WTC11 (cell line): ENCODE measurements at regions not wholly inside any gene's neighbourhood (a gene's known extent, or its start where the extent isn't known, plus 50 kb on each side); places are given as distances from the start of the nearest gene placed in this dataset.
"Not testable (repeated sequence)": the region's sequence is repeated elsewhere in the genome, so short reads cannot be mapped to it uniquely, and the experiment has no call there.

Experiments used
- ARID4B ChIP-seq: sonication (generic); formaldehyde crosslinking; IDR thresholded peaks from 2 replicates; pipeline ENCODE4 v1.8.0; 2023; ENCODE audit warnings: missing genetic modification reagents, mild to moderate bottlenecking, borderline replicate concordance
- CDX4 ChIP-seq: fragments of 250-450 bp; sonication (Bioruptor Pico); IDR thresholded peaks from 2 replicates; pipeline ENCODE4 v1.9.0; 2021; ENCODE audit warnings: moderate library complexity, mild to moderate bottlenecking, inconsistent platforms, borderline replicate concordance
- NFYB ChIP-seq: sonication (generic); formaldehyde crosslinking; conservative IDR thresholded peaks from 2 replicates; pipeline ENCODE4 v1.8.0; 2022; ENCODE audit warnings: low read depth, missing genetic modification reagents
- NR2C2 ChIP-seq: sonication (generic); formaldehyde crosslinking; IDR thresholded peaks from 2 replicates; pipeline ENCODE4 v1.8.0; 2022; ENCODE audit warnings: mild to moderate bottlenecking, missing genetic modification reagents
- SMAD4 ChIP-seq: sonication (generic); formaldehyde crosslinking; IDR thresholded peaks from 2 replicates; pipeline ENCODE4 v1.8.0; 2022; ENCODE audit warnings: mild to moderate bottlenecking, missing genetic modification reagents
- TP53 ChIP-seq: sonication (generic); formaldehyde crosslinking; IDR thresholded peaks from 2 replicates; pipeline ENCODE4 v1.8.1; 2023; ENCODE audit warnings: mild to moderate bottlenecking, missing genetic modification reagents
- ZNF232 ChIP-seq: sonication (generic); formaldehyde crosslinking; IDR thresholded peaks from 2 replicates; pipeline ENCODE4 v1.8.0; 2022; ENCODE audit warnings: mild to moderate bottlenecking, missing genetic modification reagents
- TF ChIP-seq, protein P1 (sequence below): fragments of 200-600 bp; IDR thresholded peaks from 2 replicates; pipeline ENCODE4 v1.8.0; 2022; ENCODE audit warnings: antibody characterized with exemption
- TF ChIP-seq, protein P2 (sequence below): sonication (generic); formaldehyde crosslinking; IDR thresholded peaks from 2 replicates; pipeline ENCODE4 v1.8.1; 2023; ENCODE audit warnings: mild to moderate bottlenecking, missing genetic modification reagents, moderate library complexity

GRCh38 chr2:90239769-90240168 lies 1548.3 kb downstream of the RPIA start:
- TF ChIP-seq TP53, NR2C2, SMAD4, ARID4B, ZNF232, CDX4, NFYB (CRISPR knock-in tag): not testable (repeated sequence)
- TF ChIP-seq, protein P1, sequence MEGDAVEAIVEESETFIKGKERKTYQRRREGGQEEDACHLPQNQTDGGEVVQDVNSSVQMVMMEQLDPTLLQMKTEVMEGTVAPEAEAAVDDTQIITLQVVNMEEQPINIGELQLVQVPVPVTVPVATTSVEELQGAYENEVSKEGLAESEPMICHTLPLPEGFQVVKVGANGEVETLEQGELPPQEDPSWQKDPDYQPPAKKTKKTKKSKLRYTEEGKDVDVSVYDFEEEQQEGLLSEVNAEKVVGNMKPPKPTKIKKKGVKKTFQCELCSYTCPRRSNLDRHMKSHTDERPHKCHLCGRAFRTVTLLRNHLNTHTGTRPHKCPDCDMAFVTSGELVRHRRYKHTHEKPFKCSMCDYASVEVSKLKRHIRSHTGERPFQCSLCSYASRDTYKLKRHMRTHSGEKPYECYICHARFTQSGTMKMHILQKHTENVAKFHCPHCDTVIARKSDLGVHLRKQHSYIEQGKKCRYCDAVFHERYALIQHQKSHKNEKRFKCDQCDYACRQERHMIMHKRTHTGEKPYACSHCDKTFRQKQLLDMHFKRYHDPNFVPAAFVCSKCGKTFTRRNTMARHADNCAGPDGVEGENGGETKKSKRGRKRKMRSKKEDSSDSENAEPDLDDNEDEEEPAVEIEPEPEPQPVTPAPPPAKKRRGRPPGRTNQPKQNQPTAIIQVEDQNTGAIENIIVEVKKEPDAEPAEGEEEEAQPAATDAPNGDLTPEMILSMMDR = not testable (repeated sequence)
- TF ChIP-seq, protein P2, sequence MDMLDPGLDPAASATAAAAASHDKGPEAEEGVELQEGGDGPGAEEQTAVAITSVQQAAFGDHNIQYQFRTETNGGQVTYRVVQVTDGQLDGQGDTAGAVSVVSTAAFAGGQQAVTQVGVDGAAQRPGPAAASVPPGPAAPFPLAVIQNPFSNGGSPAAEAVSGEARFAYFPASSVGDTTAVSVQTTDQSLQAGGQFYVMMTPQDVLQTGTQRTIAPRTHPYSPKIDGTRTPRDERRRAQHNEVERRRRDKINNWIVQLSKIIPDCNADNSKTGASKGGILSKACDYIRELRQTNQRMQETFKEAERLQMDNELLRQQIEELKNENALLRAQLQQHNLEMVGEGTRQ (CRISPR knock-in tag) = not testable (repeated sequence)
